Neural progenitor cell (in vitro differentiated cells): ENCODE measurements at regions not wholly inside any gene's neighbourhood (a gene's known extent, or its start where the extent isn't known, plus 50 kb on each side); places are given as distances from the start of the nearest gene placed in this dataset.

ENCODE experiments used
- EZH2phosphoT487 ChIP-seq: fragments of 200-600 bp; sonication (generic); IDR thresholded peaks from 2 replicates; pipeline ENCODE4 v1.6.1; 2017; ENCODE audit warnings: antibody characterized with exemption
- TF ChIP-seq, protein P1 (sequence below): fragments of 200-600 bp; sonication (generic); IDR thresholded peaks from 2 replicates; pipeline ENCODE4 v1.5.1; 2017; ENCODE audit warnings: antibody characterized with exemption, mild to moderate bottlenecking

DNA sequence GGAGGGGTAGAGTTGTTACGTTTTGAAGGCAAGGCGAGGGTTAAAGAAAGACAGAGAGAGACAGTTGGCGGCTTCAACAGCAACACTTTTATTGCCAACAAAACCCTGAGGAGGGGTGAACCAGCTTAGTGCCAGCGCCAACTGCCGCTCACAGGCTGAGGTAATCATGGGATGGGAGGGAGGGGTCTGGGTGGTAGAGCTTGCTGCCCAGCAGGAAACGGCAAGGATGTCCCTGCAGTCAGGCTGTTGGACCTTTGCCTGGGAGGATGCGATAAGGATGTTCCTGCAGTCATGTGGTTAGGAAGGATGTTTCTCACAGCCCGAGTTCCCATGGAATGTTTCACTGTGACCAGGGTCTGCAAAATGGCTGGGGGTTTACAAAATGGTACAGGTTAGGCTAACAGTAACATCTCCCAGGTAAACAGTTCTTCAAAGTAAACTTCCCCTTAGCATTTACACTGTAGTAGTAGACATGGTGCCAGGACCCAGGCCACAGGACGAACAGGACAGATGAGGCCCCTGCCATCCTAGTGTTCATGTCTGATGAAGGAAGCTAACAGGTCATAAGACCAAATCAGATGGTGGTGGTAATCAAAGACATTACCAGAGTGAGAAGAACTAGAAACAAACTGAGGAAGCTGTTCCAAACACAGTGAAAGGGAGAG is 647.3 kb upstream of the DEFB115 start:
- TF ChIP-seq, protein P1, sequence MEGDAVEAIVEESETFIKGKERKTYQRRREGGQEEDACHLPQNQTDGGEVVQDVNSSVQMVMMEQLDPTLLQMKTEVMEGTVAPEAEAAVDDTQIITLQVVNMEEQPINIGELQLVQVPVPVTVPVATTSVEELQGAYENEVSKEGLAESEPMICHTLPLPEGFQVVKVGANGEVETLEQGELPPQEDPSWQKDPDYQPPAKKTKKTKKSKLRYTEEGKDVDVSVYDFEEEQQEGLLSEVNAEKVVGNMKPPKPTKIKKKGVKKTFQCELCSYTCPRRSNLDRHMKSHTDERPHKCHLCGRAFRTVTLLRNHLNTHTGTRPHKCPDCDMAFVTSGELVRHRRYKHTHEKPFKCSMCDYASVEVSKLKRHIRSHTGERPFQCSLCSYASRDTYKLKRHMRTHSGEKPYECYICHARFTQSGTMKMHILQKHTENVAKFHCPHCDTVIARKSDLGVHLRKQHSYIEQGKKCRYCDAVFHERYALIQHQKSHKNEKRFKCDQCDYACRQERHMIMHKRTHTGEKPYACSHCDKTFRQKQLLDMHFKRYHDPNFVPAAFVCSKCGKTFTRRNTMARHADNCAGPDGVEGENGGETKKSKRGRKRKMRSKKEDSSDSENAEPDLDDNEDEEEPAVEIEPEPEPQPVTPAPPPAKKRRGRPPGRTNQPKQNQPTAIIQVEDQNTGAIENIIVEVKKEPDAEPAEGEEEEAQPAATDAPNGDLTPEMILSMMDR, result no peak
- no peak for TF ChIP-seq EZH2phosphoT487
